SK-N-MC (cell line): ENCODE measurements at regions not wholly inside any gene's neighbourhood (a gene's known extent, or its start where the extent isn't known, plus 50 kb on each side); places are given as distances from the start of the nearest gene placed in this dataset.

ENCODE experiments used
- DNase-seq: peaks from one replicate; pipeline ENCODE4 v3.0.0-alpha.2; 2011; ENCODE audit warnings: low read depth, low spot score
- H3K27ac ChIP-seq: fragments of 200-600 bp; sonication (generic); 2 replicates; pipeline ENCODE4 v1.5.1; 2016; ENCODE audit warnings: mixed run types
- H3K36me3 ChIP-seq: fragments of 200-600 bp; sonication (generic); 2 replicates; pipeline ENCODE4 v1.6.1; 2017; ENCODE audit warnings: antibody characterized with exemption, low read length, mixed read lengths; ENCODE audit not compliant: insufficient read depth
- H3K4me3 ChIP-seq: fragments of 200-600 bp; sonication (generic); 2 replicates; pipeline ENCODE4 v1.5.1; 2016
- H3K9ac ChIP-seq: fragments of 200-600 bp; sonication (generic); 2 replicates; pipeline ENCODE4 v1.8.0; 2017; ENCODE audit warnings: mixed run types, mixed read lengths; ENCODE audit not compliant: insufficient read length
- H3K9me3 ChIP-seq: fragments of 200-600 bp; sonication (generic); 2 replicates; pipeline ENCODE4 v1.6.1; 2017; ENCODE audit warnings: low read depth, mild to moderate bottlenecking, antibody characterized with exemption, low read length, moderate library complexity, mixed read lengths
- EZH2 ChIP-seq: fragments of 200-600 bp; sonication (generic); IDR thresholded peaks from one replicate; pipeline ENCODE4 v1.6.1; 2017; ENCODE audit warnings: antibody characterized with exemption
- FOXP2 ChIP-seq: optimal IDR thresholded peaks from 2 replicates; pipeline ENCODE3; 2011; ENCODE audit warnings: mild to moderate bottlenecking, moderate library complexity; ENCODE audit not compliant: insufficient read depth; ENCODE audit errors: extremely low read length, control extremely low read depth
- POLR2AphosphoS5 ChIP-seq: IDR thresholded peaks from 2 replicates; pipeline ENCODE4 v1.6.1; 2012; ENCODE audit warnings: mild to moderate bottlenecking, low read depth, low read length, borderline replicate concordance

- Histone ChIP-seq H3K9me3 (no peaks in the 10 kb centered on the region), H3K36me3 (no peaks in the 10 kb centered on the region), H3K27ac (no peak overlapping the region), H3K9ac (no peak overlapping the region), H3K4me3 (no peak overlapping the region)
- DNase-seq: no peak
- TF ChIP-seq EZH2 (no peak), POLR2AphosphoS5 (no peak), FOXP2 (no peak)
Observed at GRCh38 chr3:124221422-124221821, 229.5 kb upstream of the ROPN1 start.

GRCh38 chr3:124223853-124224252 is 231.9 kb upstream of the ROPN1 start:
- no peak overlapping the region for H3K4me3 ChIP-seq
- no peaks in the 10 kb centered on the region for H3K36me3 ChIP-seq
- no peak for TF ChIP-seq FOXP2
- no peak for TF ChIP-seq EZH2
- no peak for TF ChIP-seq POLR2AphosphoS5
- H3K27ac ChIP-seq: no peak overlapping the region
- no peaks in the 10 kb centered on the region for H3K9me3 ChIP-seq
- no peak for DNase-seq
- no peak overlapping the region for H3K9ac ChIP-seq

- DNase-seq: no peak
- no peak overlapping the region for H3K4me3 ChIP-seq
- H3K36me3 ChIP-seq: no peaks in the 10 kb centered on the region
- H3K27ac ChIP-seq: no peak overlapping the region
- TF ChIP-seq EZH2: no peak
- no peak for TF ChIP-seq POLR2AphosphoS5
- TF ChIP-seq FOXP2: no peak
- no peaks in the 10 kb centered on the region for H3K9me3 ChIP-seq
- no peak overlapping the region for H3K9ac ChIP-seq
Observed at GRCh38 chr3:124227150-124227630, 235.3 kb upstream of the ROPN1 start.

- no peak for DNase-seq
- Histone ChIP-seq H3K9me3 (no peaks in the 10 kb centered on the region), H3K4me3 (no peak overlapping the region), H3K27ac (no peak overlapping the region), H3K36me3 (no peaks in the 10 kb centered on the region), H3K9ac (no peak overlapping the region)
- TF ChIP-seq POLR2AphosphoS5 (no peak), EZH2 (no peak), FOXP2 (no peak)
Observed at GRCh38 chr3:124229420-124229819, 237.5 kb upstream of the ROPN1 start.

GRCh38 chr3:124229836-124230235 is 237.9 kb upstream of the ROPN1 start:
- Histone ChIP-seq H3K9ac (no peak overlapping the region), H3K9me3 (no peaks in the 10 kb centered on the region), H3K36me3 (no peaks in the 10 kb centered on the region), H3K4me3 (no peak overlapping the region), H3K27ac (no peak overlapping the region)
- TF ChIP-seq POLR2AphosphoS5: no peak
- TF ChIP-seq EZH2: no peak
- no peak for TF ChIP-seq FOXP2
- DNase-seq: no peak

- no peak for TF ChIP-seq FOXP2
- TF ChIP-seq EZH2: no peak
- no peak for TF ChIP-seq POLR2AphosphoS5
- DNase-seq: no peak
- Histone ChIP-seq H3K36me3 (no peaks in the 10 kb centered on the region), H3K4me3 (no peak overlapping the region), H3K27ac (no peak overlapping the region), H3K9me3 (no peaks in the 10 kb centered on the region), H3K9ac (no peak overlapping the region)
Observed at GRCh38 chr3:124230432-124230831, 238.5 kb upstream of the ROPN1 start.

GRCh38 chr3:124230998-124231397 is 239.1 kb upstream of the ROPN1 start:
- no peak overlapping the region for H3K9ac ChIP-seq
- no peak overlapping the region for H3K4me3 ChIP-seq
- no peak for TF ChIP-seq FOXP2
- TF ChIP-seq POLR2AphosphoS5: no peak
- H3K36me3 ChIP-seq: no peaks in the 10 kb centered on the region
- H3K9me3 ChIP-seq: no peaks in the 10 kb centered on the region
- no peak overlapping the region for H3K27ac ChIP-seq
- DNase-seq: no peak

- no peak for TF ChIP-seq EZH2
- TF ChIP-seq POLR2AphosphoS5: no peak
- no peak for TF ChIP-seq FOXP2
- DNase-seq: no peak
- H3K36me3 ChIP-seq: no peaks in the 10 kb centered on the region
- no peak overlapping the region for H3K9ac ChIP-seq
- no peak overlapping the region for H3K27ac ChIP-seq
- no peak overlapping the region for H3K4me3 ChIP-seq
- no peaks in the 10 kb centered on the region for H3K9me3 ChIP-seq
Observed at GRCh38 chr3:124234852-124235252, 242.9 kb upstream of the ROPN1 start.

- no peak overlapping the region for H3K9ac ChIP-seq
- no peak overlapping the region for H3K27ac ChIP-seq
- TF ChIP-seq EZH2 (no peak), POLR2AphosphoS5 (no peak), FOXP2 (no peak)
Observed at GRCh38 chr3:124235446-124235845, 243.5 kb upstream of the ROPN1 start.

More at GRCh38 chr3:124235446-124235845, 243.5 kb upstream of the ROPN1 start:
- no peaks in the 10 kb centered on the region for H3K36me3 ChIP-seq
- H3K4me3 ChIP-seq: no peak overlapping the region
- H3K9me3 ChIP-seq: no peaks in the 10 kb centered on the region
- DNase-seq: no peak
